Epidermal melanocyte (primary cell): ENCODE measurements at regions not wholly inside any gene's neighbourhood (a gene's known extent, or its start where the extent isn't known, plus 50 kb on each side); places are given as distances from the start of the nearest gene placed in this dataset.

Source experiments
- DNase-seq: peaks from one replicate; pipeline ENCODE4 v3.0.0; 2011; ENCODE audit warnings: low spot score; ENCODE audit not compliant: insufficient read length

DNA sequence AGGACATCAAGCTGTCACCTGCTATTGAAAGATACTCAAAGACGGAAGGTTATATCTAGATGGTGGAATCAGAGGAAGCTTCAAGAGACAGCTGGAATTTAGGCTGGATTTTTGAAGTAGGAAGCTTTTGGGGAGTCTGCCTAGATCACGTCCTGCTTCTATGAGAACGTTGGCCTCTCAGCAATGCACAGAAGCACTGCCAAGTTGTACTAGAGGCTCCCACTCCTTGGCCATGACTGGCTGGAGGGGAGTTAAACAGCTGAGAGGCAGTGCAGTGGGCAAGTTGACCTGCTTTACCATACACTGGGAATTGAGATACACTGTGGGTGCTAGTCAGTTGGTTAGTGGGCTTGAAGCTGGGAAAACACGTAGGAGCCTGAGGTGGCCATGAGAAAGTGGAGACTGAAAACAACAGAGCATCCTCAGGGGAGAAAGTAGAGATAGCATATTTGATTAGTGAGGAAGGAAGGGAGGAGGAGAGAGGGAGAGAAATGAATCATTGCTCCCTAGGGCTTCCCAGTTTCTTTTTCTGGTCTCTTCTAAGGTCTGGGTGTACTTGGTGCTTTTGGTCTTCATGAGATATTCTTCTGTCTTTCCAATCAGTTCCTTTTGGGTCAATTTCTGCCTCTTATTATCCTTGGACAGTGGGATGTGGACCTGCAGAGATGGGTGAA lies 110.8 kb downstream of the EMP1 start:
- DNase-seq = no peak

DNA sequence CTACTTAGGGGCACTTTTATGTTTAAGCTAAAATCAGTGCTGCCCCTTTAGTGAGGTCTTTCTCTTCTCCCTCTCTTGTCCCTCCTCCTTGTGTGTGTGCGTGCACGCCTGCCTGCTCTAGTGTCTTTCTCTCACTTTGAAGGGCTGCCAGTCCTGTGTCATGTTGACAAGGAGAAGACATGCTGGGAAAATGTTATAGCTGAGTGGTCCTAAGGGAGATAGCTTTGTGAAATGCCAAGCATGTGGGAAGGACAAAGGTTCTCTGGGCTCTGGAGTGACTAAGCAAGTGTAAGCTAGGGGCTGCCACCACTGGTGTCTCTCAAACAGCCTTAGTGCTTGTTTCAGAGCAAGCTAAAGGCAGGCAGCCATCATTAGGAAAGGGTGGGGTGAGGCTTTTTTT lies 108.4 kb downstream of the EMP1 start:
- DNase-seq = no peak

DNA sequence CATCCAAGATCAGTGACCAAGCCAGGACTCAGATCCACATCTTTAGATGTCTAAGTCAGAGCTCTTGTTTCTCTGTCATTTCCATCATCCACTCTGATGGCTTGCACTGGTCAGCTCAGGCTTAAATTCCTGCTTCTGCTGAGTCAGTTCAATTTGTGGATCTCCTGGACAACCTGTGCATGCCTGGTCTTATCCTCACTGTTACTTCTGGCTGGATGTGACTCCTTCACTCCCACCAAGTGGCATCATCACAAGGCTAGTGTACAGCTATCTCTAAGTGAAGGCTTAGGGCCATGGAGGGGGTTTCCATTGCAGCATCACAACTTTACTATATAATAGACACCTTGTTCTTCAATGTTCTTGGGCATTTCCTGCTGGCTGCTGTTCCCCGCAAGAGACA lies 102.9 kb downstream of the EMP1 start:
- no peak for DNase-seq

DNA sequence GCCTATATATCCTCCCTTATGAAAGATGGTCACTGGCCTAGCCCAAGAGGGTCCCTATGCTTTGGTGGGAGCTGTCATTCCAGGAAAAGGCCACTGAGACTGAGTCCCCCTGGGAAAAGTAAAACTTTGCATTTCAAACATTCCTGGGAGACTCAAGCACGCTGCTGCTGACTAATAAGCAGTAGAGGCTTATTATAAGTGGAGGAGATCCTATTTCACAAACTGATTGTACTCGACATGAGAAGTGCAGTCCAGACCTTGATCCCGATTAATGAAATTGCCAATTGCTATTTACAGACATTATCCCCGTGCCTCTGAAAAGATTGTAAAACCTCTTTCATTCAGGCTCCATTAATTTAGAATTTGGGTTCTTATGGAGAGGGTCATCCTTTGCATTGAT lies 96.6 kb downstream of the EMP1 start:
- no peak for DNase-seq

DNA sequence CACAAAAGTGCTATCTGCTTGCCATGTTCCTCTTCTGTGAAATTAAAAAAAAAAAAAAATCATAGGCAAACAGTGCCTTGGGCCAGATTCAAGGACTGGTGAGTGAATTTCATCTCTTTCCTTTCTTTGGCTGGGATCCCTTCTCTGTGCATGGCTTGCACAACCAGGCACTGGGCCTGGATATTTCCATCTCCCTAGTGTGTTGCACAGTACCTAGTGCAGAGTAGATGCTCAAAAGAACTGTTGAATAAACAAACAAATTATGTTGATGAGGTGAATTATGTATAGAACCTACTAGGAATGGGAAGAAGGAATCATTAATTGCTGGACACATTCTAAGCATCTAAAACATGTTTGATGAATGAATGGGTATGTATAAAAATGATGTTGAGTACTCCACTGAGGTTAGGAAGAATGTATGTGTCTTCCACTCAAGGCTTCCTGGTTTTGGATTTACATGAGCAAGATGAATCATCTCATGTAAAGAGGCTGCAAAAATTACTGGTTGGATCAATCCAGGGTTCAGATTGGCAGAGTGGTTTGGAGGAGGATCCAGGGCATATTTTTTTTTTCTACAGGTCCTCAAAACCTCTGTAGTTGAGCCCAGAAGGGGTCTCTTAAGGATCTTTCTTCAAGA lies 93.2 kb downstream of the EMP1 start:
- DNase-seq = no peak

GRCh38 chr12:13288937-13289652 lies 92.6 kb downstream of the EMP1 start:
- no peak for DNase-seq

DNA sequence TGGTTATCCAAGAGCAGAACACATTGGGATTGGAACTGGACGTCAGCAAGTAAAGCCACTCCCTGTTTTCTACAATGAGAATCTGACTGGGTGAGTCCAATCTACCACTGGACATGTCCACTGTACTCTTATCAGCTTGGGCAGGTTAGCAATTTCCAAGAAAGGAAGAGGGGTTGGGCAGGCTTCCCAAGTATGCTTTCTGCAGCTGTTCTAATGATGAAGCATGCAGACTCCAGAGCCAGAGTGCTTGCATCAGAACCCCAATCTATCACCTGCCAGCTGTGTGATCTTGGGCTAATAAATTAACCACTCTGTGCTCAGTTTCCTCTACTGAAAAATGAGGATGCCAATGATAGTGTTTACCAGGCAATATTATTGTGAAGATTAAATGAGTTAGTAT lies 92.0 kb downstream of the EMP1 start:
- DNase-seq = no peak

GRCh38 chr12:13283867-13284266 lies 87.3 kb downstream of the EMP1 start:
- no peak for DNase-seq

GRCh38 chr12:13282861-13283260 lies 86.3 kb downstream of the EMP1 start:
- DNase-seq = no peak

DNA sequence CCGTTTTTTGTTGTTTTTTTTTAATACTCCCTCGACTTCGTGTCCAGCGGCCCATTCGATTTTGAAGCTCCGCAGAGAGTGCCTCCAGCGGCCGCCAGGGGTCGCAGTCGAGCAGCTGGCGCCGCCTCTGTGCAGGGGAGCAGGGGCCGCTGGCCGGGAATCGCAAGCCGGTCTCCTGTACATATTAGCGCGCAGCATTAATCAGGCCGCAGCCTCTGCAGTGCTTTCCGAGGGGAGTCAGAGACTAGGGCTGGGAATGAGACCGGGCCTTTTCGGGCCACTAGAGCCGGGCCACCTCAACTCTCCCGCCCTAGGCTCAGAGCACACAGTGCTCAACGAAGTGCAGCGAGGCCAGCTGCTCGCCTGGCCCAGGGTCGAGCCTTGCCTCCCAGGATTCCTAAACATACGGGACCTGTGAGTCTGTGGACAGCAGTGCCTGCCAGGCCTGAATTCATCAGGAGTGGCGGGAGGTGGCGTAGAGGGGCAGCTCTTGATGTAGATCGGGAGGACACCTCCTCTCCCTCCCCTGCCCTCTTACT lies 81.8 kb downstream of the EMP1 start:
- DNase-seq = peak; percentile 84

- DNase-seq = no peak
These were observed 80.8 kb downstream of the EMP1 start for GRCh38 chr12:13277293-13277692.

GRCh38 chr12:13275241-13276085 lies 78.9 kb downstream of the EMP1 start:
- DNase-seq = no peak

GRCh38 chr12:13273850-13274249 lies 77.3 kb downstream of the EMP1 start:
- DNase-seq = no peak

DNA sequence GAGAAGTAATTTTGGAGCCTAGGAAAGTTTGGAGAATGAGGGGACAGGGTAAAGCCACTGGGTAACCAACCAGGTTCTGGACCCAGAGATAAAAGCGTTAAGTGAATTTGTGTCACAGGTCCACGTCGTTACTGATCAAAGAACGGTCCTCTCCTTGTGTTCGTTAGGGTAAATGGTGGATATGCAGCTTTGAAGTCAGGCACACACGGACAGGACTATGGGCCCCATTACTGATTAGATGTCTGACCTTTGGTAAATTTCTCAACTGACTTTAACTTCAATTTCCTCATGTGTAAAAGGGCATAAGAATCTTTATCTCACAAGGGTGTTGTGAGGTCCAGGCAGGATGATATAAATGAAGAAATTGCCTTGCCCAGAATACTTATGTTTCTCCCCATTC lies 76.6 kb downstream of the EMP1 start:
- no peak for DNase-seq

GRCh38 chr12:13270817-13271216 lies 74.3 kb downstream of the EMP1 start:
- no peak for DNase-seq
